Smooth muscle cell of the brain vasculature (primary cell): ENCODE measurements at regions not wholly inside any gene's neighbourhood (a gene's known extent, or its start where the extent isn't known, plus 50 kb on each side); places are given as distances from the start of the nearest gene placed in this dataset.
"Not testable (repeated sequence)": the region's sequence is repeated elsewhere in the genome, so short reads cannot be mapped to it uniquely, and the experiment has no call there.

Experiments used
- DNase-seq: peaks from one replicate; pipeline ENCODE4 v3.0.0-alpha.2; 2012; ENCODE audit warnings: low read depth, low spot score

- DNase-seq, result no peak
These were observed 80.4 kb upstream of the ZCCHC2 start for GRCh38 chr18:62442391-62442790.

GRCh38 chr18:62445386-62445917 is 77.4 kb upstream of the ZCCHC2 start:
- no peak for DNase-seq

- DNase-seq, result no peak
These were observed 76.3 kb upstream of the ZCCHC2 start for GRCh38 chr18:62446511-62446910.

- DNase-seq, result no peak
These were observed 75.2 kb upstream of the ZCCHC2 start for GRCh38 chr18:62447652-62448051.

GRCh38 chr18:62448426-62448825 is 74.4 kb upstream of the ZCCHC2 start:
- DNase-seq, result no peak

GRCh38 chr18:62449490-62450104 is 73.2 kb upstream of the ZCCHC2 start:
- DNase-seq, result no peak

GRCh38 chr18:62450175-62450545 is 72.7 kb upstream of the ZCCHC2 start:
- DNase-seq, result no peak

- DNase-seq, result peak; percentile 50
These were observed 72.0 kb upstream of the ZCCHC2 start for GRCh38 chr18:62450546-62451410.

- DNase-seq, result no peak
These were observed 70.5 kb upstream of the ZCCHC2 start for GRCh38 chr18:62452280-62452831.

- no peak for DNase-seq
These were observed 69.0 kb upstream of the ZCCHC2 start for GRCh38 chr18:62453864-62454263.

- DNase-seq, result no peak
These were observed 68.3 kb upstream of the ZCCHC2 start for GRCh38 chr18:62454527-62454926.

- DNase-seq, result no peak
These were observed 67.6 kb upstream of the ZCCHC2 start for GRCh38 chr18:62455222-62455621.

GRCh38 chr18:62457877-62458276 is 64.9 kb upstream of the ZCCHC2 start:
- DNase-seq, result no peak

GRCh38 chr18:62458346-62458745 is 64.5 kb upstream of the ZCCHC2 start:
- DNase-seq, result no peak

GRCh38 chr18:62458868-62459716 is 63.7 kb upstream of the ZCCHC2 start:
- DNase-seq, result no peak

- no peak for DNase-seq
These were observed 61.9 kb upstream of the ZCCHC2 start for GRCh38 chr18:62460851-62461300.

GRCh38 chr18:62461591-62461990 is 61.2 kb upstream of the ZCCHC2 start:
- no peak for DNase-seq

GRCh38 chr18:62464266-62464665 is 58.6 kb upstream of the ZCCHC2 start:
- DNase-seq, result no peak

- not testable (repeated sequence) for DNase-seq
These were observed 53.7 kb upstream of the ZCCHC2 start for GRCh38 chr18:62469131-62469530.
